DMS114 treated with DMSO at 0.1 percent for 48 hours (cell line): ENCODE measurements at regions not wholly inside any gene's neighbourhood (a gene's known extent, or its start where the extent isn't known, plus 50 kb on each side); places are given as distances from the start of the nearest gene placed in this dataset.
"Not testable (repeated sequence)": the region's sequence is repeated elsewhere in the genome, so short reads cannot be mapped to it uniquely, and the experiment has no call there.

ENCODE experiments used
- DNase-seq: peaks from one replicate; lab custom pipeline; 2025; ENCODE audit not compliant: unreplicated experiment; lab: John Stamatoyannopoulos, UW

DNA sequence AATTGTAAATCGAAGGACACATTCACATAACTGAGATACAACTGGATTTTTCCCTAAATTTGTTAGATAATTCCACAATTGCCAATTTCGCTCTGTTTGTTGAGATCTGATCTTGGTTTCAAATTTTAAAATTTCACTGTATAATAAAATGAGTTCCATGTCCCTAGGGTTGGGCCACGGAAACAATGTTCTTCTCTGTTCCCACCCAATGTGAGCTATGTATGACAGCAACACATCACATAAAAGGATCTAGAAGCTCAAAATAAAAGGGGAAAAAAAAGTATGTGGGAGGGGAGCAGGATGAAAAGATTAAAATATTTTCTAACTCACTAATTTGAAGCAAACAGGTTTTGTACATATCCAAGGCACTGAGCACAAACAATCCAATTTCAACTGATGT lies 287.8 kb upstream of the MKLN1 start:
- DNase-seq, result no peak

DNA sequence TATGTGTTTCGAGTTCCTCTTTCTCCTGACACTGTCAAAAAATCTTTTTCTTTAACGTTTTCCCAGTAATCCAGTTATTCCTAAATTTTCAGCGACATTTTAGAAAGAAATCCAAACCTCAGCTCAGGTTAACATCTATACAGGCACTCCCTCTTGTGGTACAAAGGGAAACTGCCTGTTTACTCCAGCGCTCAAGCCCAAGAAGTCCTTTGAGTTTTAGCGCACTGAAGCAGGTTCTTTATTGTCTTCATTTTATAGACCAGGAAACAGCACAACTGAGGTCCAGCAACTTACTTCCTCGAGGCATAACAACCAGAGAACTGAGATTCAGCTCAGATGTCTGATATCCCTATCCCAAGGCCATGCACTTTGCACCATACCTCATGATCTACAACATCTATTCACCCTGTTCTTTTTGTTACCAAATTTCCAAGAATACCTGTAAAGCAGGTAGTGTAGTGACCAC lies 287.2 kb upstream of the MKLN1 start:
- DNase-seq, result peak; percentile 48

DNA sequence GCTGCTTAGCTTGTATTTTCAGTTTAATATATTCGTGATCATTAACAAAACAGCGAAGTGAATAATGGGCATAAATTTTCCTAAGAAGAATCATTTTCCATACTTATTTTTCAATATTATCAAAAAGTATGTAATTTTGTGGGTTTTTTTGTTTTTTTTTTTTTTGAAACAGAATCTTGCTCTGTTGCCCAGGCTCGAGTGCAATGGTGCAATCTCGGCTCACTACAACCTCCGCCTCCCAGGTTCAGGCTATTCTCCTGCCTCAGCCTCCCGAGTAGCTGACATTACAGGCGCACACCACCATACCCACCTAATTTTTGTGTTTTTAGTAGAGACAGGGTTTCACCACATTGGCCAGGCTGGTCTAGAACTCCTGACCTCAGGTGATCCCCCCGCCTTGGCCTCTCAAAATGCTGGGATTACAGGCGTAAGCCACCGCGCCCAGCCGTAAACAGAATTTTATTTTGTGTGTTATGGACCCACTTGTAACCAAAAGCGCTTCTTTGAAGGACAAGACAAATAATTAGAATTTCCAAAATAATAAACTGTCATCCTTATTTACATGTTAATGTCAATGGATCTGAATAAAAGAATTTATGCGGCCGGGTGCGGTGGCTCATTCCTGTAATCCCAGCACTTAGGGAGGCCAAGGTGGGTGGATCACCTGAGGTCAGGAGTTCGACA lies 286.5 kb upstream of the MKLN1 start:
- not testable (repeated sequence) for DNase-seq

DNA sequence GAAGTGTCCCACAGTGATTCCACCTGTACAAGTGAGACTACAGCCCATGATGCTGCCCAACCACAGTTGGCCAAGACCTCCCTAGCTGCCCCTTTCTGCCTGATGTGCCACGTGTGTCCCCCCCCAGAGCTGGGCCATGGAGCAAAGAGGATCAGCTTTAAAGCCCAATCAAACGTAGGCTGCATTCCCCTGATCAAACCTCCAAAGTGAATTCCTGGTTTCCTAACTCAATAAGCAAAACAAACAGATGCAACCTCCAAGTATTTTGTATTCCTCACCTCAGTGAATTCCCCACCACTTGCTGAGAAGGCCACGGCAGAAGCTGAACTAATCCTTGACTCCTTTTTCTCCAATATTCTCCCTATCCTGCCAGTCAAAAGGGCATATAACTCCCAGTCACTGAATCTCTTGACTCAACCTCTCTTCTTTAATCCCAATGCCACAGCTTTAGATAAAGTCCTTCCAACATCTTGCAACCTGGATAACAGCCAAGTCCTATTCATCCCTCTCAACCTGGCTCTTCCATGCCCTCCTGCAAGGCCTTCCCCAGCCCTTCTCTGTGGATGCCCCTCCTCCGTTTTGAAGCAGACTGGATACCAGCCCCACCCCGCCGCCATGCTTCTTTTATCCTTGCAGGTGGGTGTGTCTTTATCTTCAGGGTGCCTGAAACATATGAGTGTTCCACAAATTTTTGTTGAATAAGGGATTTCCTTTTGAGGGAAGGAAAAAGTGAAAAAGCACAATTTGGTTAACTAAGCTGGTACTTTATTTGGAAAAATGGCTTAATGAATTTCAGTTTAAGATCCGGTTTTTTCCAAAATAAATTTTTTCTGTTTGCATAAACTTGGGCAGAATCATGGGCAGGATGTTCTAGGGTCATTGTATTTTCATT lies 285.2 kb upstream of the MKLN1 start:
- DNase-seq, result no peak

DNA sequence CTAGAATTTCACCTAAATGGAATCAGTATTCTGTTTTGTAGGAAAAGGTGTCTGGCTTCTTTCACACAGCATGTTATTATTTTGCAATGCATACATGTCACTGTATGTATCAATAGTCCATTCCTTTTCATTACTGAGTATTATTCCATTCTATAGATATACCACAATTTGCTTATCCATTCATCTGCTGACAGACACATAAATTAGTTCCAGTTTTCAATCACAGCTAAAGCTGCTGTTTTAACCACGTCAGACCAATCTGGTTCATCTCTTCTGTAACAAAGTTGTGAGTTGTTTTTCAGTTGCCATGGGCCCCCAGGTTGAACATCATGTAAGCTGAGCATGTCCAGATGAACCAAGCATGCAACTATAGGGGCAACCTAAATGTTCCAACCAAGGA lies 282.1 kb upstream of the MKLN1 start:
- no peak for DNase-seq

DNA sequence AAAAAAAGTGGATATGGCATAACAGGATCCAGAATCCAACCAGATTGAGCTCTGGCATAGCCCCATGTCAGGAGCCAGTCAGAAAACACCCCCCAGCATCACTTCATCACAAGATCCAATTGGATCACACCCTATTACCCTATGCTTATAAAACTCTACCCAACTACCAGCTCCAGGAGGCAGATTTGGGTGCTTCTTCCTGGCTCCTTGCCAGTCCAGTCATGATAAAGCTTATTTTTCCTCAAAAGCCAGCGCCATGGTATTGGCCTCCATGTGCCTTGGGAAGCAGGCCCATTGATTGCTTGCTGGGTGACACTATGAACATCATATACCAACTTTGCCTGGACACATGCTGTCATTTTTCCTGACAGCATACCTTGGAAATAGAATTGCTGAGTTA lies 281.4 kb upstream of the MKLN1 start:
- DNase-seq, result no peak

DNA sequence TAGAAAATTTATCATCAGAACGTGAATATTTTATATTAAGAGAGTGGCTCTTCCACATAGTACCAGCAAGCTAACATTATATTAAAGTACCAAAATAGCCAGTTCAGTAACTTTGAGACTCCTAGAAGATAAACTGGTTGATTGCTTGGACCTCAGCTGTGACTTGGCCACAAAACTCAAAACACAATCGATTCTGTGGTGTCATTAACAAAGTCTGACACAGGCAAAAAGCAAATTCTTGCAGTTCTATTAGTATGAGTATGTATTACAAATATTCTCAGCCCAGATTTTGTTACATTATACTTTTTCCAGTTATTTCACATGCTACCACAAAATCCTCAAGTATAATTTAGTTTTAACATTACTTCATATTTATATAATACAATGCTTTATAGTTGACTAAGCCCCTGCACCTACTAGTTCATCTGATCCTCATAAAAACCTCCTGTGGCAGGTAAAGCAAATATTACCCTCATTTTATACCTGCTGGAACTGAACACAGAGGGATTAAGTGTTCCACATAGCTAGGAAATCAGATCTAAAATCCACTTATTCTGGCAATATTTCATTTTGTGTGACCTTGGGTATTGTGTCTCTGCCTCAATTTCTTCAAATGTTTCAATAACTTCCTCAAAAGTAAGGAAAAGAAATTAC lies 279.9 kb upstream of the MKLN1 start:
- no peak for DNase-seq

DNA sequence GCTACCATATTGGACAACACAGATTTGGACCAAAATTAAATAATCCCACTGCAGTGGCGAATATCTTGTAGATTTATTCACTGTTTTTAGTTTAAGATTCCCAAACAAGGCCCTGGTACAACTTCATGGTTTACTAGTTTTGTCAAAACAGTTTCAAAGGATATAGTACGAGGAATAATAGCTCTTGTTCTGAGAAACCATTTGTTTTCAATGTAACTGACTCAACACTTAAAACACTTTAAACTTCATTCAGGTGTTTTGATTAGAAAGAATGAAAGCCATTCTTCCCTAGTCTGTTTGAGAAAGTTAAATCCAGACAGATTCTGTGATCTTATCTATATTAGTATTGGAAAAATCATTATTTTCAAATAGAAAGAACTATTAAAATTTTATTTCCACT lies 276.4 kb upstream of the MKLN1 start:
- no peak for DNase-seq

DNA sequence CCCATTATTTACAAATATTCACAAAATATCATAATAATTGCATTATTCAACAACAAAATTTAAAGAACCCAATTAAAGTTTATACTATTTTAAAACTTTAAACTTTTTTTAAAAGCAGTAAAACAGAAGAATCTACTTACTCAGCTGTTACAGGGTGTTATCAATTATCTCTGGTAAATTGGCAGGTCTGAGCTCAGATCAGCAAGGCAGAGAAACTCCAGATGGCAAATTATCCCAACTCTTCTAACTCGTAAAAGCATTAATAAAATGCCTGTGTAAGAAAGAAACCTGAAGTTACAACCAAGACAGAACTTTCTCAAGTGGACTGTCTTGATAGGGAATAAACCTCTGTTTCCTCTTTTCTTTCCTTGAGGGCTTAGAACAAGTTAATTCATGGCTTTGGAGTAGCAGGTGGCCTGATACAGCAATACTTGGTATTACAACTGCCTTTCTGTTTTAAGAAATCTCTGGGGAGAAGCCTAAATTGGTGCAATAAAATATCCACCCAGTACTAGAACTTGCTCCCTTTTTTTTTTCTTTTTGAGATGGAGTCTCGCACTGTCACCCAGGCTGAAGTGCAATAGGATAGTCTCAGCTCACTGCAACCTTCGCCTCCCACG lies 275.3 kb upstream of the MKLN1 start:
- DNase-seq, result no peak

DNA sequence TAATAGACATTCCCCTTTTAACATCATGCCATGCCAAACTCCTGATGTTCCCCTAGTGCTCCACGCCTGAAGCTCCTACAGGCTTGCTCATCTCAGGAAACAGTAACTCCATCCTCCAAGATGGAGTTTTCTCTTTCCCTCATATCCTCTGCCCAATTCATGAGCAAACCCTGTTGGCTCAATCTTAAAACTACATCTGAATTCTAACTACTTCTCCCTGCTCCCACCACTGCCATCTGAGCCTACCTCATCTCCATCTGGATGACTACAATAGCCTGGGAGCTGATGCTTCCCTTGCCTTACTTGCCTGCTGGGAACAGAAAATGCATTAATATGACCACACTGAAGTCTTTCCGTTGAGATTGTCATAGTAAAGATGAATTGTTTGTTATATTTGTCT lies 271.7 kb upstream of the MKLN1 start:
- DNase-seq, result no peak

DNA sequence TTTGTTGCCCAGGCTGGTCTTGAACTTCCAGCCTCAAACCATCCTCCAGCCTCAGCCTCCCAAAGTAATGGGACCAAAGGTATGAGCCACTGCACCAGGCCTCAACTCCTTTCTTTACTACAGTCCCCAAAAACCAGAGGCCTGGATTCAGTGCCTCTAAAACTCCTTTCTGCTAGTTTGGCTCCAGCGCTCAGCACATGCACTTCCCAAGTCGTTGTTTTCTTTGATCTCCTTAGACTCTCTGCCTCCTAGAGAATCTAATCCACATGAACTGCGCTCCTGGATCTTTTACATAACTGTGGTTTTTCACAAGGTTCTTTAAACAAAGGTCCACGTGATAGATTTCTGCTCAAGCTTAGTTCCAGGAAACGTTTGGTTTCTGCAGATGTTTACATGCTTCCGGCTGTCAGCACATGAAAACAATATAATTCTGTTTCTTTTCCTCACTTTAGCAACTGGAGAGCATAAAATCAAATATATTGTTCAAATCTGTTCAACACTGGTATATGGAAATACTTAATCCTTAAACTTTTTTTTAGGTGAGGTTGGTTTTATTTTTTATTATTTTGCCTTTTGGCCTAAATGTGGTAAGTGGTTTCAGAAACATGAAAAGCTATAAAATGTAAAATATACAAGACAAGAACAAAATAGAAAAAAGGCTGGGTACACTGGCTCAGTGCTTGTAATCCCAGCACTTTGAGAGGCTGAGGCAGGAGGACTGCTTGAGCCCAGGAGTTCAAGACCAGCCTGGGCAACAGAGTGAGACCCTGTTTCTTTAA lies 270.5 kb upstream of the MKLN1 start:
- no peak for DNase-seq

DNA sequence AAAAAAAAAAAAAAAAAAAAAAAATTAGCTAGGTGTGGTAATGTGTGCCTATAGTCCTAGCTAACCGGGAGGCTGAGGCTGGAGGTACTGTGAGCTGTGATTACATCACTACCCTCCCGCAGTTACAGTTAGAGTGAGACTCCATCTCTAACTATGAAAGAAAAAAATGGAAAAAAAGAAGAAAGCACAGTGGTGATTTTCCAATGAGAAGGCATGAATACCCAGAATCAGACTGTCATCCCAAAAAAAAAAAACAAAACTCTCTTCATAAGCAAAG lies 269.9 kb upstream of the MKLN1 start:
- DNase-seq, result no peak

DNA sequence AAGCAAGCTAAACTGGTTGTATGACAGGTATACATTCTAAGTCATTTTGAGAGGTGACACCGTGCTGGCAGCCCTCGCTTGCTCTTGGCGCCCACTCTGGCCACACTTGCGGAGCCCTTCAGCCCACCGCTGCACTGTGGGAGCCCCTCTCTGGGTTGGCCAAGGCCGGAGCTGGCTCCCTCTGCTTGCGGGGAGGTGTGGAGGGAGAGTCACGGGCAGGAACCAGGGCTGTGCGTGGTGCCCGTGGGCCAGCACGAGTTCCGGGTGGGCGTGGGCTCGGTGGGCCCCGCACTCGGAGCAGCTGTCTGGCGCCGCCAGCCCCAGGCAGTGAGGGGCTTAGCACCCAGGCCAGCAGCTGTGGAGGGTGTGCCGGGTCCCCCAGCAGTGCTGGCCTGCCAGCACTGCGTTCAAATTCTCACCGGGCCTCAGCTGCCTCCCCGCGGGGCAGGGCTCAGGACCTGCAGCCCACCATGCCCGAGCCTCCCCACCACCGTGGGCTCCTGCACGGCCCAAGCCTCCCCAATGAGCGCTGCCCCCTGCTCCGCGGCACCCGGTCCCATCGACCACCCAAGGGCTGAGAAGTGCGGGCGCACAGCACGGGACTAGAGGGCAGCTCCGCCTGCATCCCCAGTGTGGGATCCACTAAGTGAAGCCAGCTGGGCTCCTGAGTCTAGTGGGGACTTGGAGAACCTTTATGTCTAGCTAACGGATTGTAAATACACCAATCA lies 269.0 kb upstream of the MKLN1 start:
- not testable (repeated sequence) for DNase-seq

DNA sequence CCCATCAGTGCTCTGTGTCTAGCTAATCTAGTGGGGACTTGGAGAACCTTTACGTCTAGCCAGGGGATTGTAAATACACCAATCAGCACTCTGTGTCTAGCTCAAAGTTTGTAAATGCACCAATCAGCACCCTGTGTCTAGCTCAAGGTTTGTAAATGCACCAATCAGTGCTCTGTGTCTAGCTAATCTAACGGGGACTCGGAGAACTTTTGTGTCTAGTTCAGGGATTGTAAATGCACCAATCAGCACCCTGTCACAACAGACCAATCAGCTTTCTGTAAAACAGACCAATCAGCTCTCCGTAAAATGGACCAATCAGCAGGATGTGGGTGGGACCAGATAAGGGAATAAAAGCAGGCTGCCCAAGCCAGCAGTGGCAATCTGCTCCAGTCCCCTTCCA lies 268.3 kb upstream of the MKLN1 start:
- not testable (repeated sequence) for DNase-seq

DNA sequence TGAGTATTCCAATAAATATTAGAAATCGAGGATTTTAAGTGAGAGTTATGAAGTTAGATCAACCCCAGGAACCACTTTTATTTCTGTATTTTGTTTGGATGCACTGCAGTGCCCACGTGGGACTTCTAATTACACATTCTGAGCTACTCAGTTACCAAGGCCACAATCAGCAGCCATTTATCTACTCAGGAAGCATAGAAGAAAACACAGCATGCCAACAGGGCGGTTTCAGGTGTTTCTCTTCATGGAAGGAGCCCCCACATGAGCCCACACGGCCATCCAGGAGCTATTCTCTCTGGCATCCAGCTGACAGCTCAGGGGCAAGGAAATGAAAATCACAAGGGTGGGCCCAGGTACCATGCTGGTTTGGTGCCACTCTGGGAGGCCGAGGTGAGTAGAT lies 266.5 kb upstream of the MKLN1 start:
- no peak for DNase-seq

DNA sequence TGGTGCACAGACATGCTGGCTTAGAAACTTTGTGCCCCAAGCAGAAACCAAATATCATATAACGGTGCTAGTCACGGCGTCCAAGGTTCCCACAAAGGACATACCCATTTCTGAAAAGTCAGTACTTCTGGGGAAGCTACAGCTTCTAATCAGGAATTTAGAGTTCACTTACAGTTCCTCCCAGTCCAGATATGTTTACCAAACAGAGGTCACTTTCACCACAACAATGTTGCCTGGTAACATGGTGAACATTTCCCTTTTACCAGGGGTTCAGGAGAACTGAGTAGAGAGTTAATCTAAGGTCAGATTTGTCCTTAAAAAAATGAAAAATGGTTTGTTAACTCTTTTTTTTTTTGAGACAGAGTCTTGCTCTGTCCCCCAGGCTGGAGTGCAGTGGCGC lies 265.9 kb upstream of the MKLN1 start:
- no peak for DNase-seq

DNA sequence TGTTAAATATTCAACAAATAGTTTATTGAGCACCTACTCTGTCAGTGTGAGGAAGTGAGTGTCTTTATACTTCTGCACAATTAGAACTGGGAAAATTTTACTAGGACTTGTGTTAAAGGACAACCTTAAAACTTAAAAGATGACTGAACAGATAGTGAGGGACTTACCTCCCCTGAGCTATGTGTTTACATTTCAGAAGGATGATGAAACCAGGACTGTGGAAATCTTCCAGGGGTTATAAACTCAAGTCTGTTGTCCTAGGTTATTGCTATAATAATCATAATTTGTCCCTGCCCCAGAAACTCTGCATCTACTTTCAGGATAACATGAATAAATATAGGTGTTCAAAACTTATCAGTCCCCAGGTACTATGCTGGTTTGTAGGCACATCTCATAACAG lies 261.0 kb upstream of the MKLN1 start:
- DNase-seq, result no peak

DNA sequence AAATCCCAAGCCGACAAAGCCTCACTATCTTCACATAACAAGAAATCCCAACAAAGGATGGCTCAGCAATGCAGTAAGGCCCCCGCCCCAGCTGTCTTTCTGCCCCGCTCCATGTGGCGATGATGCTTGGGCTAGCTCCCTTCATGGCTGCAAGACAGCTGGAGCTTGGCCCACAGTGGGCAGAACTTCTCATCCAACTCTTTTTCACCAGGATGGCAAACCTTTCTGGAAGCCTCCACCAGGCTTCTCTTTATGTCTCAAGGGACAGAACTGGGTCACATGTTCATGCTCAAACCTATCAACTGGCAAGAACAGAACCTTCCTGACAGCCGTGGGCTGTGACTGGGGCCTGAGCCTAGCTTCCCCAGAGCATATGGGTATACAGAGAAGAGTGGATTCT lies 260.5 kb upstream of the MKLN1 start:
- no peak for DNase-seq

DNA sequence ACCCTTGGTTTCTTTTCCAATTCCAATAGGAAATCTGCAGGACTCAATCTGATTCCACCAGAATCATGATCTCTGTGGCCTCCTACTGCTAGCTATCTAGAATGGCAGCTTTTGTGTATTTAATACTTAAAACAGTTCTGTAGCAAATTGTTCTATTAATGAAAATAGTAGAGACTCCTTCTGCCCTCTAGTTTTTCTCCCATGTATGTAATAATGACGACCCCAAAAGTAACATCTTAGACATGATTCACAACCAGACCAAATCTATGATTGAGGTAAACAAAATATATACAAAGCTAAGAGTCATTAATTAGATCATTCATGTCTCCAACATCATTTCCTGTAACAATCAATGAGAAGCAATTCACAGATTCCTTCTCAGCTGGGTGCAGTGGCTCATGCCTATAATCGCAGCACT lies 259.1 kb upstream of the MKLN1 start:
- no peak for DNase-seq

DNA sequence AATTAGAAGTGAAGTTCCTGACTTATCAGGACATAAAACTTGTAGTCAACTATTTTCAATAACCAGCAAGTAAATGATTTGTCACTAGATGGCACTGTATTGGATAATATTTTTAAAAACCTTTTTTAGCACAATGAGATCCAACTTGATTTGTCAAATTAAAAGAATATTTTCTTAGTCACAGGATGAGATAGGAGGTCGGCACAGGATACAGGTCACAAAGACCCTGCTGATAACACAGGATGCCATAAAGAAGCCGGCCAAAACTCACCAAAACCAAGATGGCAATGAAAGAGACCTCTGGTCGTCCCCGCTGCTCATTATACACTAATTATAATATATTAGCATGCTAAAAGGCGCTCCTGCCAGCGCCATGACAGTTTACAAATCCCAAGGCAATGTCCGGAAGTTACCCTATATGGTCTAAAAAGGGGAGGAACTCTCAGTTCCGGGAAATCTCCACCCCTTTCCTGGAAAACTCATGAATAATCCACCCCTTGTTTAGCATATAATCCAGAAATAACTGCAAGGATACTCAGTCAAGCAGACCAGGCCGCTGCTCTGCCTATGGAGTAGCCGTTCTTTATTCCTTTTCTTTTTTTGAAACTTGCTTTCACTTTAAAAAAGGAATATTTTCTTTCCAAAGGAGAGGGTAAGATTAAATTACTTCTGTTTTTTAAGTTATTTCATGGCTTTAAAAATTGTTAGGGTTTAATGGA lies 255.7 kb upstream of the MKLN1 start:
- DNase-seq, result peak; percentile 50
